Heart left ventricle (tissue), 16 donors: ENCODE measurements at regions not wholly inside any gene's neighbourhood (a gene's known extent, or its start where the extent isn't known, plus 50 kb on each side); places are given as distances from the start of the nearest gene placed in this dataset.

Experiments used
- ATAC-seq, 4 donors: fragments of 200-7000 bp; cut with Tn5 transposase; one replicate each; pipeline ENCODE4 v1.9.1; 2020 to 2022; ENCODE audit warnings: moderate library complexity in 4 of 4, mild to moderate bottlenecking in 3 of 4, moderate number of reproducible peaks in 1 of 4
- DNase-seq, 5 donors: peaks; one replicate each; pipeline ENCODE4 v3.0.0-alpha.2; 2020
- H3K27ac ChIP-seq, 12 donors: fragments of 200-600 bp; sonication (generic) in 4 of 12; one replicate each; pipeline versions ENCODE4 v1.5.0 to v1.8.0; 2016 to 2022; ENCODE audit warnings: mild to moderate bottlenecking in 2 of 12
- H3K27me3 ChIP-seq, 9 donors: fragments of 200-600 bp; sonication (generic) in 2 of 9; one replicate each; pipeline versions ENCODE4 v1.5.1 to v1.8.0; 2016 to 2022; ENCODE audit warnings: mild to moderate bottlenecking in 3 of 9
- H3K36me3 ChIP-seq, 9 donors: fragments of 200-600 bp; sonication (generic) in 2 of 9; one replicate each; pipeline versions ENCODE4 v1.5.0 to v1.8.0; 2018 to 2022; ENCODE audit warnings: mild to moderate bottlenecking in 2 of 9
- H3K4me1 ChIP-seq, 12 donors: fragments of 200-600 bp; sonication (generic) in 4 of 12; one replicate each; pipeline versions ENCODE4 v1.5.0 to v1.8.0; 2016 to 2022; ENCODE audit warnings: mild to moderate bottlenecking in 3 of 12
- H3K4me3 ChIP-seq, 12 donors: fragments of 200-600 bp; sonication (generic) in 4 of 12; one replicate each; pipeline versions ENCODE4 v1.5.0 to v1.8.0; 2017 to 2022; ENCODE audit warnings: mild to moderate bottlenecking in 9 of 12, moderate library complexity in 4 of 12
- H3K9me3 ChIP-seq, 12 donors: fragments of 200-600 bp; sonication (generic) in 4 of 12; one replicate each; pipeline versions ENCODE4 v1.5.0 to v1.8.0; 2016 to 2022; ENCODE audit warnings: mild to moderate bottlenecking in 1 of 12
- CTCF ChIP-seq, 12 donors: fragments of 200-600 bp; sonication (generic) in 4 of 12; IDR thresholded peaks; one replicate each; pipeline versions ENCODE4 v1.5.0 to v1.8.0; 2018 to 2022; ENCODE audit warnings: antibody characterized with exemption in 12 of 12, mild to moderate bottlenecking in 5 of 12
- POLR2A ChIP-seq, 2 donors: fragments of 450-650 bp; IDR thresholded peaks; one replicate each; pipeline ENCODE4 v1.6.1; 2017; ENCODE audit warnings: antibody characterized with exemption in 2 of 2, mild to moderate bottlenecking in 2 of 2, moderate library complexity in 2 of 2
- WGBS, 4 donors: extraction: QIAGEN DNeasy Blood & Tissue Kit in 2 of 4; methylation state at CpG; one replicate each; pipeline versions ENCODE4 v1.1.5 to v1.1.7; 2013 to 2018; 5-methylcytosine and 5-hydroxymethylcytosine counted together
- intact Hi-C, 10 donors: fragments of 100-400 bp; cut with DNase I; formaldehyde crosslinking; loops; one replicate each; pipeline versions ENCODE4 v1.11.1 to v1.14.2; 2022
- donor health status: ischemic (EF 13 %, LVEDD 7.1; RV severe dilation, severe dysfunction).
- donor health status: healthy with polysubstance abuse.
- donor health status: DM: no; HTN: yes; CAD: no.
- donor health status: DM: no; HTN: no; CAD: no.
- donor health status: ischemic (EF 25% LVEDD 6.9; RV normal size, moderate dysfunction).
- donor health status: ischemic (EF 25% LVEDD 5.7; RV mildly dilated, moderate dysfunction).
- donor health status: healthy.
- donor health status: DM: yes; HTN: yes; CAD: no.
- donor health status: ischemic (EF 35%, LVEDD 5.7; RV mildly dilated, moderate dysfunction).
- donor health status: nonischemic (EF 11% LVEDD 7.7; RV severe dilation, severe dysfunction).
- donor health status: DM: yes; HTN: yes; CAD: no.
- donor health status: PGD.
- donor health status: ischemic (EF 29% LVEDD 5.4; RV normal size, mild dysfunction).
- donor health status: nonischemic (EF 23%, LVEDD 6.1; RV moderate dilation, normal function).

- Histone ChIP-seq H3K4me1 (no peaks in the 10 kb centered on the region), H3K9me3 (peaks cover 0 to 4% (median 0%) of the 10 kb centered on the region in 12 donors), H3K36me3 (no peaks in the 10 kb centered on the region), H3K4me3 (no peak overlapping the region), H3K27me3 (no peaks in the 10 kb centered on the region), H3K27ac (no peak overlapping the region)
- no peak for ATAC-seq
- intact Hi-C loops = no loop called here
- DNase-seq = no peak
- TF ChIP-seq CTCF (IDR thresholded peaks at IDR 0.05) (no peak), POLR2A (IDR thresholded peaks at IDR 0.05) (no peak)
- 81 to 86% (median 85%) methylated on average over 2 of the region's 2 CpGs for WGBS, 4 donors
Observed at GRCh38 chr7:41170466-41170865, 532.4 kb downstream of the INHBA start.

GRCh38 chr7:41169317-41169716 lies 533.6 kb downstream of the INHBA start:
- H3K27ac ChIP-seq = no peak overlapping the region
- 71 to 82% (median 78%) methylated on average over 6 of the region's 6 CpGs for WGBS, 4 donors
- intact Hi-C loops = no loop called here
- H3K27me3 ChIP-seq = no peaks in the 10 kb centered on the region
- DNase-seq = no peak
- no peaks in the 10 kb centered on the region for H3K4me1 ChIP-seq
- no peaks in the 10 kb centered on the region for H3K36me3 ChIP-seq
- ATAC-seq = no peak
- no peak overlapping the region for H3K4me3 ChIP-seq
- TF ChIP-seq CTCF (IDR thresholded peaks at IDR 0.05) = no peak
- H3K9me3 ChIP-seq = peaks cover 0 to 4% (median 0%) of the 10 kb centered on the region in 12 donors

GRCh38 chr7:41167836-41168235 lies 535.1 kb downstream of the INHBA start:
- ATAC-seq (no peak), DNase-seq (no peak)
- intact Hi-C loops = no loop called here
- H3K27me3 ChIP-seq = no peaks in the 10 kb centered on the region
- H3K36me3 ChIP-seq = no peaks in the 10 kb centered on the region
- H3K4me3 ChIP-seq = no peak overlapping the region
- 66 to 78% (median 74%) methylated on average over 2 of the region's 2 CpGs for WGBS, 4 donors
- TF ChIP-seq POLR2A (IDR thresholded peaks at IDR 0.05) = no peak
- no peak for TF ChIP-seq CTCF (IDR thresholded peaks at IDR 0.05)
- H3K9me3 ChIP-seq = peaks cover 0 to 4% (median 0%) of the 10 kb centered on the region in 12 donors
- no peak overlapping the region for H3K27ac ChIP-seq
- no peaks in the 10 kb centered on the region for H3K4me1 ChIP-seq

GRCh38 chr7:41164440-41164839 lies 538.5 kb downstream of the INHBA start:
- no peaks in the 10 kb centered on the region for H3K36me3 ChIP-seq
- no peak overlapping the region for H3K27ac ChIP-seq
- H3K9me3 ChIP-seq = peaks cover 0 to 18% (median 10%) of the 10 kb centered on the region in 12 donors
- intact Hi-C loops = no loop called here
- ATAC-seq = no peak
- no peak for DNase-seq
- no peak overlapping the region for H3K4me3 ChIP-seq
- H3K4me1 ChIP-seq = no peaks in the 10 kb centered on the region
- TF ChIP-seq POLR2A (IDR thresholded peaks at IDR 0.05) (no peak), CTCF (IDR thresholded peaks at IDR 0.05) (no peak)
- WGBS, 4 donors = 37 to 62% (median 41%) methylated on average over 2 of the region's 2 CpGs
- no peaks in the 10 kb centered on the region for H3K27me3 ChIP-seq
